ENCODE measurements at regions not wholly inside any gene's neighbourhood (a gene's known extent, or its start where the extent isn't known, plus 50 kb on each side); places are given as distances from the start of the nearest gene placed in this dataset.

DNA sequence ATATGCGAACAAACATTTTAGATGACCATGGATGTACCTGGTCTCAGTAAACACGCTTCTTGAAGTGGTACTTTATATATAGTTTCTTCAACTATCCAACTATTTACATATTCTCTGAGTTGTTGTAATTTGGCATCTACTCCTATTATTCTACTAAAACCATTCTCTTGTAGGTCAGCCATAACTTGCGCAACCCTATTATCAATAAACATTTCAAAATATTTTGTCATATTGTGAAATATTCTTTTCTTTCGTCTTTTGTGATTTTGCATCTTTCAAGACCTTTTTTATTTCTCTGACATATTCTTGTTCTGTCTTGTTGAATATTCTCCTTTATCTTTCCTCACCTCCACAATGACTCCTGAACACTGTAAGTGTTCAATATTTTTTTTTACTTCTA, 753.3 kb downstream of the NXPH1 start:
- H3K4me3 ChIP-seq (ENCODE audit: low read length in 2 of 2): no peak overlapping the region
- WGBS, 2 donors: 83 to 89% methylated on average over 4 of the region's 4 CpGs
- no peak overlapping the region for H3K27ac ChIP-seq (ENCODE audit: low read depth in 1 of 2, low read length in 2 of 2)
- no peaks in the 10 kb centered on the region for H3K36me3 ChIP-seq (ENCODE audit: control insufficient read depth in 1 of 2, insufficient read depth in 2 of 2, low read length in 1 of 2)
- DNase-seq (no peak), ATAC-seq (ENCODE audit: low FRiP score) (no peak)
- intact Hi-C loops (cut with DNase I): no loop called here
- no peaks in the 10 kb centered on the region for H3K9me3 ChIP-seq (ENCODE audit: control insufficient read depth, low read length)
- H3K4me1 ChIP-seq (ENCODE audit: control insufficient read depth in 1 of 2, insufficient read depth in 2 of 2, low read length in 2 of 2): no peaks in the 10 kb centered on the region
- no peaks in the 10 kb centered on the region for H3K27me3 ChIP-seq (ENCODE audit: control insufficient read depth in 1 of 2, insufficient read depth in 2 of 2, low read length in 1 of 2)

- Histone ChIP-seq H3K4me3 (ENCODE audit: low read length in 2 of 2) (no peak overlapping the region), H3K27ac (ENCODE audit: low read depth in 1 of 2, low read length in 2 of 2) (no peak overlapping the region), H3K4me1 (ENCODE audit: control insufficient read depth in 1 of 2, insufficient read depth in 2 of 2, low read length in 2 of 2) (no peaks in the 10 kb centered on the region), H3K36me3 (ENCODE audit: control insufficient read depth in 1 of 2, insufficient read depth in 2 of 2, low read length in 1 of 2) (no peaks in the 10 kb centered on the region), H3K27me3 (ENCODE audit: control insufficient read depth in 1 of 2, insufficient read depth in 2 of 2, low read length in 1 of 2) (no peaks in the 10 kb centered on the region), H3K9me3 (ENCODE audit: control insufficient read depth, low read length) (no peaks in the 10 kb centered on the region)
- intact Hi-C loops (cut with DNase I): no loop called here
- ATAC-seq (ENCODE audit: low FRiP score): no peak
- DNase-seq: no peak
- 82 to 85% methylated on average over 9 of the region's 9 CpGs for WGBS, 2 donors
These were observed 756.3 kb downstream of the NXPH1 start for GRCh38 chr7:9189703-9190102.

DNA sequence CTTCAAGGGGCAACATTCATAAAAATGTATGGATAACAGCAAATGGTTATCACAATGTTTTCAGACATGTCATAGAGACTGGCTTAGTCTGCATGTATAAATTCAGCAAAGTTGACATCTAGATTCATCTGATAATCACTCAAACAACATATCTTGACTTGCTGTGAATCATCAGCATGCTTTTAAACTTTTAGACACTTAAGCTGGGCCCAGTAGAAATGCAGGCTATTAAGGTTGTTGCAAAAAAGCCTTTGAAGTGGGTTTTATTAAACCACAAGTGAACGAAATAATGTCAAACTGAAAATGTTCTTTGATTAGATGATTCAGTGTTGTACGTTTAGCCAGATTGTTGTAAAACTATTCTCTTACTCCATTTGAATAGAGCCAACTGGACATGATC, 759.6 kb downstream of the NXPH1 start:
- H3K4me3 ChIP-seq (ENCODE audit: low read length in 2 of 2): no peak overlapping the region
- no peaks in the 10 kb centered on the region for H3K36me3 ChIP-seq (ENCODE audit: control insufficient read depth in 1 of 2, insufficient read depth in 2 of 2, low read length in 1 of 2)
- ATAC-seq (ENCODE audit: low FRiP score): no peak
- no peak for DNase-seq
- H3K4me1 ChIP-seq (ENCODE audit: control insufficient read depth in 1 of 2, insufficient read depth in 2 of 2, low read length in 2 of 2): no peaks in the 10 kb centered on the region
- no peaks in the 10 kb centered on the region for H3K9me3 ChIP-seq (ENCODE audit: control insufficient read depth, low read length)
- H3K27me3 ChIP-seq (ENCODE audit: control insufficient read depth in 1 of 2, insufficient read depth in 2 of 2, low read length in 1 of 2): no peaks in the 10 kb centered on the region
- H3K27ac ChIP-seq (ENCODE audit: low read depth in 1 of 2, low read length in 2 of 2): no peak overlapping the region
- WGBS, 2 donors: 53 to 60% methylated on average over 2 of the region's 2 CpGs
- intact Hi-C loops (cut with DNase I): no loop called here

GRCh38 chr7:9200626-9201025, 767.2 kb downstream of the NXPH1 start:
- ATAC-seq (ENCODE audit: low FRiP score) (no peak), DNase-seq (no peak)
- WGBS, 2 donors: 68% methylated on average over 4 of the region's 4 CpGs
- no peaks in the 10 kb centered on the region for H3K4me1 ChIP-seq (ENCODE audit: control insufficient read depth in 1 of 2, insufficient read depth in 2 of 2, low read length in 2 of 2)
- H3K4me3 ChIP-seq (ENCODE audit: low read length in 2 of 2): no peak overlapping the region
- no peaks in the 10 kb centered on the region for H3K27me3 ChIP-seq (ENCODE audit: control insufficient read depth in 1 of 2, insufficient read depth in 2 of 2, low read length in 1 of 2)
- no peak overlapping the region for H3K27ac ChIP-seq (ENCODE audit: low read depth in 1 of 2, low read length in 2 of 2)
- no peaks in the 10 kb centered on the region for H3K36me3 ChIP-seq (ENCODE audit: control insufficient read depth in 1 of 2, insufficient read depth in 2 of 2, low read length in 1 of 2)
- intact Hi-C loops (cut with DNase I): no loop called here
- H3K9me3 ChIP-seq (ENCODE audit: control insufficient read depth, low read length): no peaks in the 10 kb centered on the region

- no peak for DNase-seq
- Histone ChIP-seq H3K27me3 (ENCODE audit: control insufficient read depth in 1 of 2, insufficient read depth in 2 of 2, low read length in 1 of 2) (no peaks in the 10 kb centered on the region), H3K9me3 (ENCODE audit: control insufficient read depth, low read length) (no peaks in the 10 kb centered on the region), H3K36me3 (ENCODE audit: control insufficient read depth in 1 of 2, insufficient read depth in 2 of 2, low read length in 1 of 2) (no peaks in the 10 kb centered on the region), H3K27ac (ENCODE audit: low read depth in 1 of 2, low read length in 2 of 2) (no peak overlapping the region), H3K4me1 (ENCODE audit: control insufficient read depth in 1 of 2, insufficient read depth in 2 of 2, low read length in 2 of 2) (no peaks in the 10 kb centered on the region), H3K4me3 (ENCODE audit: low read length in 2 of 2) (no peak overlapping the region)
- ATAC-seq (ENCODE audit: low FRiP score): no peak
- intact Hi-C loops (cut with DNase I): no loop called here
- 32 to 34% methylated on average over 2 of the region's 2 CpGs for WGBS, 2 donors
These were observed 768.5 kb downstream of the NXPH1 start for GRCh38 chr7:9201928-9202327.

DNA sequence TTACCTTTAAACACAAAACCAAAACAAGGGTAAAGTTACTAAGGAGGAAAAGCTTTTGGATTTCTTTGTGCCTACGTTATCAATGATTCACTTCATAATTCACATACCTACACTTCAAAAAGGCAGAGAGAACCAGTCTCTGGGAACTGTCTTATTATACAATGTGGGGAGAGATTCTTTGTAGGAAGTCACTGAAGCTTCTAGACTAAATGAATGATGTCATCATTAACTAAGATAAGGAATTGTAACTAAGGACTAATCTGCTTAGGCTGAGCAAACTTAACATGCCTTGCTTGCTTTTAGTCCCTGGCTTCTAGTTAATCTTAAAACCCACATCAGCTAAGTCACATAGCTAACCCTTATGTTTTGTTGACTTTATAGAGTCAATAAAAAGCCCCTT, 771.2 kb downstream of the NXPH1 start:
- no peak for ATAC-seq (ENCODE audit: low FRiP score)
- H3K4me1 ChIP-seq (ENCODE audit: control insufficient read depth in 1 of 2, insufficient read depth in 2 of 2, low read length in 2 of 2): no peaks in the 10 kb centered on the region
- no peaks in the 10 kb centered on the region for H3K9me3 ChIP-seq (ENCODE audit: control insufficient read depth, low read length)
- 66 to 74% methylated on average over 1 of the region's 1 CpG for WGBS, 2 donors
- no peak overlapping the region for H3K4me3 ChIP-seq (ENCODE audit: low read length in 2 of 2)
- H3K36me3 ChIP-seq (ENCODE audit: control insufficient read depth in 1 of 2, insufficient read depth in 2 of 2, low read length in 1 of 2): no peaks in the 10 kb centered on the region
- no peak overlapping the region for H3K27ac ChIP-seq (ENCODE audit: low read depth in 1 of 2, low read length in 2 of 2)
- H3K27me3 ChIP-seq (ENCODE audit: control insufficient read depth in 1 of 2, insufficient read depth in 2 of 2, low read length in 1 of 2): no peaks in the 10 kb centered on the region
- DNase-seq: no peak
- intact Hi-C loops (cut with DNase I): no loop called here

- Histone ChIP-seq H3K9me3 (ENCODE audit: control insufficient read depth, low read length) (no peaks in the 10 kb centered on the region), H3K36me3 (ENCODE audit: control insufficient read depth in 1 of 2, insufficient read depth in 2 of 2, low read length in 1 of 2) (no peaks in the 10 kb centered on the region), H3K27ac (ENCODE audit: low read depth in 1 of 2, low read length in 2 of 2) (no peak overlapping the region), H3K27me3 (ENCODE audit: control insufficient read depth in 1 of 2, insufficient read depth in 2 of 2, low read length in 1 of 2) (no peaks in the 10 kb centered on the region), H3K4me1 (ENCODE audit: control insufficient read depth in 1 of 2, insufficient read depth in 2 of 2, low read length in 2 of 2) (no peaks in the 10 kb centered on the region), H3K4me3 (ENCODE audit: low read length in 2 of 2) (no peak overlapping the region)
- intact Hi-C loops (cut with DNase I): no loop called here
- no peak for DNase-seq
- ATAC-seq (ENCODE audit: low FRiP score): no peak
- 72 to 73% methylated on average over 3 of the region's 3 CpGs for WGBS, 2 donors
These were observed 776.7 kb downstream of the NXPH1 start for GRCh38 chr7:9210114-9210513.

DNA sequence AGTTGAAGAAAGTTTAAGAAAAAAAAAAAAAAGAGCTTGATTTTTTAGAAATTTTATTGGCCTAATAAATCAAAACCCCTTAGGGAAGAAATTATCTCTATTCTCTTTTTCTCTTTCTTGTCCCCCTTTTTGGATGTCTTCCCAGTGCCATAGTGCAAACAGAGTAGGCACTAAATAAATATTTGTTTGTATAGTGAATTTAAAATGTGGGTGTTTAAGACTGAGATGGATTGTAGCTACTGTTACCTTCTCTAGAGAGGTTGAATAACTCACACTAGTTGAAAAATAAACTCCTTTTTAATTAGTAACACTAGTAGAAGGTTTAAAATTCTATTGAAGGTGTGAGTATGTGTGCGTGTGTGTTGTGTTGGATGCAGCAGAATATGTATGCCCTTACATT, 783.8 kb downstream of the NXPH1 start:
- no peaks in the 10 kb centered on the region for H3K4me1 ChIP-seq (ENCODE audit: control insufficient read depth in 1 of 2, insufficient read depth in 2 of 2, low read length in 2 of 2)
- no peaks in the 10 kb centered on the region for H3K9me3 ChIP-seq (ENCODE audit: control insufficient read depth, low read length)
- no peak for ATAC-seq (ENCODE audit: low FRiP score)
- intact Hi-C loops (cut with DNase I): no loop called here
- H3K36me3 ChIP-seq (ENCODE audit: control insufficient read depth in 1 of 2, insufficient read depth in 2 of 2, low read length in 1 of 2): no peaks in the 10 kb centered on the region
- no peak overlapping the region for H3K4me3 ChIP-seq (ENCODE audit: low read length in 2 of 2)
- H3K27ac ChIP-seq (ENCODE audit: low read depth in 1 of 2, low read length in 2 of 2): no peak overlapping the region
- 85 to 89% methylated on average over 1 of the region's 1 CpG for WGBS, 2 donors
- no peaks in the 10 kb centered on the region for H3K27me3 ChIP-seq (ENCODE audit: control insufficient read depth in 1 of 2, insufficient read depth in 2 of 2, low read length in 1 of 2)
- DNase-seq: no peak

GRCh38 chr7:9226500-9226899, 793.1 kb downstream of the NXPH1 start:
- Histone ChIP-seq H3K4me3 (ENCODE audit: low read length in 2 of 2) (no peak overlapping the region), H3K36me3 (ENCODE audit: control insufficient read depth in 1 of 2, insufficient read depth in 2 of 2, low read length in 1 of 2) (no peaks in the 10 kb centered on the region), H3K4me1 (ENCODE audit: control insufficient read depth in 1 of 2, insufficient read depth in 2 of 2, low read length in 2 of 2) (no peaks in the 10 kb centered on the region), H3K27me3 (ENCODE audit: control insufficient read depth in 1 of 2, insufficient read depth in 2 of 2, low read length in 1 of 2) (no peaks in the 10 kb centered on the region), H3K9me3 (ENCODE audit: control insufficient read depth, low read length) (no peaks in the 10 kb centered on the region), H3K27ac (ENCODE audit: low read depth in 1 of 2, low read length in 2 of 2) (no peak overlapping the region)
- intact Hi-C loops (cut with DNase I): no loop called here
- WGBS, 2 donors: 76 to 86% methylated on average over 4 of the region's 4 CpGs
- DNase-seq: no peak
- no peak for ATAC-seq (ENCODE audit: low FRiP score)

Data from aorta (tissue), 5 donors.